Stimulated activated CD4-positive, alpha-beta T cell treated with anti-CD3 and anti-CD28 coated beads, Interleukin-15, amount 100 ng/mL, for 1 hour (primary cell): ENCODE measurements at regions not wholly inside any gene's neighbourhood (a gene's known extent, or its start where the extent isn't known, plus 50 kb on each side); places are given as distances from the start of the nearest gene placed in this dataset.

Source experiments
- DNase-seq, 2 donors: peaks; one replicate each; pipeline ENCODE4 v3.0.0-alpha.2; 2020; ENCODE audit warnings: low read depth in 1 of 2, low spot score in 1 of 2

DNA sequence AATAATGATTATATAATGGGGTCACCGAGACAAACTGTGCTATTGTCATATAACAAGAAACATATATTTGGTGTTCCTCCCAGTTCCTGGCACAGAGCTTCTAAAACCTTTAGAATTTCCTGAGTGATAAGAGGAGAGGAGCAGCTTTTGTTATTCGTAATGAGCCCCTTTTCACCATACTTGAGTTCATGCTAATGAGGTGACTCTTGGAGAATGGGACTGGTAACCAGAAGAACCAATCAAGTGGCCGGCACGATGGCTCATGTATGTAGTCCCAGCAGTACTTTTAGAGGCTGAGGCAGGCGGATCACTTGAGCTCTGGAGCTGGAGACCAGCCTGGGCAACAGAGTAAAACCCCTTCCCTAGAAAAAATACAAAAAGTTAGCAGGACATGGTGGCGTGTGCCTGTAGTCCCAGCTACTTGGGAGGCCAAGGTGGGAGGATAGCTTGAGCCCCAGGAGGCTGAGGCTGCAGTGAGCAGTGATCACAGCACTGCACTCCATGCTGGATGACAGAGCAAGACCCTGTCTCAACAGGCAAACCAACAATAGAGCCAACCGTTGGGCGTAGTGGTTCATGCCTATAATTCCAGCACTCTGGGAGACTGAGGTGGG, 62.7 kb upstream of the FTH1 start:
- DNase-seq, result no peak

DNA sequence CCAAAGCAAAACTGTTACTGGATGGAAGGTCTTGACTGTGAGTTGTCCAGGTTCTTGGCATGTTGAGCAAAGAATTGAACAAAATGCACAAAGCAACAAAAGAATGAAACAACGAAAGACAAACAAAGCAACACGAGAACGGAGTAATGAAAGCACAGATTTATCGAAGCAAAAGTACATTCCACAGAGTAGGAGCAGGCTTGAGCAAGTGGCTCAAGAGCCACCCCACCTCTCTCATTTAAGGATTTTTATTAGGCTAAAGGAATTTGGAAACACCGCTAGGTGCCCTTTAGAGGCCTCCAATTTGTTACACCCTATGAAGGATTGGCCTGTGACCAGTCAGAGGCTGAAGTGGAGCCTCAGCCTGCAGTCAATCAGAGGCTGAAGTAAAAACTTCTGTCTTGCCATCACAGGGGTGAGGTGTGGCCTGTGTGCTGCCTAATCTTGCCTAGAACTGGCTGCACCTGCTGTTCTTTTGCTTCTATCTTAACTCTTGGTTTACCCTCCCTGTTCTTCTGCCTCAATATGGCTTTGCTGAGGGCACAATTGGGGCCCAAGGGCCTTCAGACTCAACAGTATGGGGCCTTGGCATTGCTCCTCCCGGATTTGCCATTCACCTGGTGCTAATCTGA, 59.4 kb upstream of the FTH1 start:
- no peak for DNase-seq

DNA sequence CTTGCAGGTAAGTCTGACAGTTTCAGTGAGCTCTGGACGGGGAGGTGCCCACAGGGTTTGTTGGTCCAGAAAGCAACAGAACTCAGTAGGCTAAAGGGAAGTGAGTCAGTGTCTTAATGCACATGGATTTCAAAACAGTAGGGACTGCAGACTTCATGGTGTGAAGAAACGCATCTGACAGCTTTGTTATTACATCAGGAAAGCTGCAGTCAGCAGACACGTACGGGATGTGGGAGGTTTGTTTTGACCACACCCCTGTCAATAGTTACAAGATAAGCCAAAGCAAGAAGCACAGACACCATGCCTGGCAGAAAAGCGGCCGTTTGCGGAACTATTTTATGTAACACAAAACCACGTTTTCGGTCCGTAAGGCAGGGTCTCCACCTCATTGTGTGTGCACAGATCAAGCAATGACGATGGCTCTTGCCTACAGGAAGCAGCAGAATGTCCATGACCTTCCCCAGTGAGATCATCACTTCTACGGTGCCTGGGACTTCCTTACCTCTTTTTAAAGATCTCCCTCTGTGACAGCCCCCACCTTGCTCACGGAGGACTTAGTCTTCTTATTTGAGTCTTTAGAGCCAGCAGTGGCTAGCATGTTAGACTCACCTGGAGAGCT, 58.2 kb upstream of the FTH1 start:
- DNase-seq, result peak in 1 of 2 donors; percentile 53

DNA sequence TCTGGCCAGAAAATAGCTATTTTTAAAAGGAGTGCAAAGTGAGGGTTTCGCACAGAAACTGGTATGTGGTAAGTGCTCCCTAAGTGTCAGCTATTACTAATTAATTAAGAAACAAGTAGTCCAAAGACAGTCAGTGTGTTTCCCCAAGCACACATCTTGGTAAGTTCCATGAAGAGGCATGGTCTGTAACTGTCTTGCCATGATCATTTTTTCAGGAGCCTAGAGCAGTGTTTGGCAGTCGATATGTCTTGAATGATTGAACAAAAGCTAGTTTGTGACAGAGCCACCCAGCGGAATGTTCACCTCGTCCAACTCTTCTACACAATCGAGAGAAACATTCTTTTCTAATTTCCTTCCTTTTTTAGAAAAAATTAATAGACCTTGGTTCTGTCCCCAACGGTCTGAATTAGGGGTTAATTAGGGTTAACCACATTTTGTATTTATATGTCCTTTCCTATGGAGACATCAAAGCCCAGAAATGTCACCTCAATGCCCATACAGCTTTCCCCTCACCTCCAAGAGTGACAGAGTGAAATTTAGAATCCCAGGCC, 57.6 kb upstream of the FTH1 start:
- DNase-seq, result no peak

DNA sequence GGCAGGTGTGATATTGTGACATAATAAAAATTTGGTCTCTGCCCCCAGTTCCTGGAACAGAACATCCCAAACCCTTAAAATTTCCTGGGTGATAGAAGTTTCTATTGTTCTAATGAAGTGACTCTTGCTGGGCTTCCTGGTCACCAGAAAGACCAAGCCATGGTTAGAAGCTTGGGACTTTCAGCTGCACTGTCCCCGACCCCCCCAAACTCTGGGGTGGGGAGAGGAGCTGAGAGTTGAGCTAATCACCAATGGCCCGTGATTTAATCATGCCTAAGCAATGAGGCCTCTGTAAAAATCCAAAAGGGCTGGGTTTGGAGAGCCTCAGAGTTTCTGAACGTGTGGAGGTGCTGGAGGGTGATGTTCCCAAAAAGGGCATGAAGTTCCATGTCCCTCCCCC, 54.8 kb upstream of the FTH1 start:
- DNase-seq, result no peak

DNA sequence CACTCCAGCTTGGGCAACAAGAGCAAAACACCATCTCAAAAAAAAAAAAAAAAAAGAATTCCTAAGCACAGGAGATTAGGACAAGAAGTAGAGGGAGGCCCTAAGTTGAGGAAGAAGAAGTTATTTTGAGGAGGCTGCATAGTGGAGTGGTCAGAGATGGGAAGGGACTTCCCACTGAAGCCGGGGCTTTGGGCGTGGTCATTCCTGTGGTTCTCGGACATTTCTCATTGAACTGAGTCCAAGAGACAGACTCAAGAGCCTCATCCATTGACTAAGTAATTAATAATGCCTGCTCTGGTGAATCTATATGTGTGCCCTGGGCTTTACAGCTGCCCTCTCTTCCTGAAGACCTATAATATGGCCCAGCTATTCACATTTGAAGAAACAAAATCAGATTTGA, 53.2 kb upstream of the FTH1 start:
- no peak for DNase-seq

DNA sequence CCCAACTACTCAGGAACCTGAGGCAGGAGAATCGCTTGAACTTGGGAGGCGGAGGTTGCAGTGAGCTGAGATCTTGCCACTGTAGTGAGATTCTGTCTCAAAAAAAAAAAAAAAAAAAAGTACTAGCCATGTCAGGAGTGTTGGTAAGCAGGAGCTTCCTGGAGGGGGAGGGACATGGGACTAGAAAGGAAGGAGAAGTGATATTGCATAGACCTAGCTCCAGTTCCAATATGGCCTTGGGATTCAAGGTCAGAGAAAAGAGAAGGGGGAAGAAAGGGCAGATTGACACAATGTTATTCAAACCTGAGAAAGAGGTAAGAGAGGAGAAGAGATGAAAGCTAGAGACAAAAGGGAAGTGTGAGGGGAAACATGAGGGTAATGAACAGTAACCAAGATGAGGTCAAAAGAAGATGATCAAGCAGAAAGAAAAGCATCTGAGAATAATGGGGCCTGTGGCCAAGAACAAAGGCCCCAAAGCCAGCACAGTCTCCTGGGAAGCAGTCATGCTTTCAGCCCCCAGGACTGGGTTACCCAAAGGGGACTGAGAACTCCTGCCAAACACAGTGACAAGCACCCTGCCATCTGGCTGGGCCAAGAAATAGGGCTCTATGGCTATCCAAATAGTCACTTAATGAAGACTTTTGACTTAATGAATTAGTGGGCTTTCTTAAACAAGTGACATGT, 51.7 kb upstream of the FTH1 start:
- no peak for DNase-seq

DNA sequence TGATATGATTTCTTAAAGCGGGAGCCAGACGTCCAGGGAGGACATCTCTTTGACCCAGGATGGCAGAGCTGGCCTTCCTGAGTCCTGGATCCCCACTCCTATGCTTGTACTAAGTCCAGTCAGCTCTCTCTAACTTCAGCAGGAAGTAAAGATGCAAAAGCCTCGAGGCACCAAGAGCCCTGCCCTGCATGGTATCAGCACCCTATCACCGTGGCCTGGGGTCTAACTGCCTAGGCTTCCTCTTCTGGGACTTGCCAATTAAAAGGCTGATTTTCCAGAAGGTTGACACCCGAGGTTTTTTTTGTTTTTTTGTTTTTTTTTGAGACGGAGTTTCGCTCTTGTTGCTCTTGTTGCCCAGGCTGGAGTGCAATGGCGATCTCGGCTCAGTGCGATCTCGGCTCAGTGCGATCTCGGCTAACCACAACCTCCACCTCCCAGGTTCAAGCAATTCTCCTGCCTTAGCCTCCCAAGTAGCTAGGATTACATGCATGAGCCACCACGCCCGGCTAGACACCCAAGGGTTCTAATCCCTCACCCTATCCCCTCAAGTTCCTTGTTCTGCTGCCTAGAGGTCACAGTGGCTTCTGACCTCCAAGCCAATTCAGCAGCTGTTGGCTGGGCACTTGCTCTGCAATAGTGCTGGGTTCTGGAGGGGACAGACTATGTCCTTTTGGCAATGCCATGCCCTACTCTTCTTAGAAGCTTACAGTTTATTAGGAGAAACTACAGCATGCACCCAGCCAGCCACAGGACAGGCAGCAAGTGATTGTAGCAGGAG, 50.6 kb upstream of the FTH1 start:
- no peak for DNase-seq
